Lower leg skin (tissue), 3 donors: ENCODE measurements at regions not wholly inside any gene's neighbourhood (a gene's known extent, or its start where the extent isn't known, plus 50 kb on each side); places are given as distances from the start of the nearest gene placed in this dataset.

ENCODE experiments used
- POLR2A ChIP-seq, 2 donors: fragments of 450-650 bp; IDR thresholded peaks; one replicate each; pipeline ENCODE4 v1.6.1; 2016 to 2017; ENCODE audit warnings: antibody characterized with exemption in 2 of 2, mild to moderate bottlenecking in 1 of 2, moderate library complexity in 1 of 2
- TF ChIP-seq, protein P1 (sequence below), 3 donors: fragments of 450-650 bp; IDR thresholded peaks; one replicate each; pipeline ENCODE4 v1.5.1; 2016; ENCODE audit warnings: antibody characterized with exemption in 3 of 3, mild to moderate bottlenecking in 3 of 3, moderate library complexity in 2 of 3

- TF ChIP-seq, protein P1, sequence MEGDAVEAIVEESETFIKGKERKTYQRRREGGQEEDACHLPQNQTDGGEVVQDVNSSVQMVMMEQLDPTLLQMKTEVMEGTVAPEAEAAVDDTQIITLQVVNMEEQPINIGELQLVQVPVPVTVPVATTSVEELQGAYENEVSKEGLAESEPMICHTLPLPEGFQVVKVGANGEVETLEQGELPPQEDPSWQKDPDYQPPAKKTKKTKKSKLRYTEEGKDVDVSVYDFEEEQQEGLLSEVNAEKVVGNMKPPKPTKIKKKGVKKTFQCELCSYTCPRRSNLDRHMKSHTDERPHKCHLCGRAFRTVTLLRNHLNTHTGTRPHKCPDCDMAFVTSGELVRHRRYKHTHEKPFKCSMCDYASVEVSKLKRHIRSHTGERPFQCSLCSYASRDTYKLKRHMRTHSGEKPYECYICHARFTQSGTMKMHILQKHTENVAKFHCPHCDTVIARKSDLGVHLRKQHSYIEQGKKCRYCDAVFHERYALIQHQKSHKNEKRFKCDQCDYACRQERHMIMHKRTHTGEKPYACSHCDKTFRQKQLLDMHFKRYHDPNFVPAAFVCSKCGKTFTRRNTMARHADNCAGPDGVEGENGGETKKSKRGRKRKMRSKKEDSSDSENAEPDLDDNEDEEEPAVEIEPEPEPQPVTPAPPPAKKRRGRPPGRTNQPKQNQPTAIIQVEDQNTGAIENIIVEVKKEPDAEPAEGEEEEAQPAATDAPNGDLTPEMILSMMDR (IDR thresholded peaks at IDR 0.05) = no peak
- no peak for TF ChIP-seq POLR2A (IDR thresholded peaks at IDR 0.05)
Observed at GRCh38 chr22:49715450-49715849, 112.2 kb downstream of the BRD1 start.
